GM18517 (cell line): ENCODE measurements at regions not wholly inside any gene's neighbourhood (a gene's known extent, or its start where the extent isn't known, plus 50 kb on each side); places are given as distances from the start of the nearest gene placed in this dataset.
"Not testable (repeated sequence)": the region's sequence is repeated elsewhere in the genome, so short reads cannot be mapped to it uniquely, and the experiment has no call there.

ENCODE experiments used
- ATAC-seq: cut with Tn5 transposase; IDR thresholded peaks from one replicate; pipeline ENCODE4 v1.9.1; 2021; ENCODE audit warnings: mild to moderate bottlenecking, moderate library complexity; ENCODE audit not compliant: unreplicated experiment

DNA sequence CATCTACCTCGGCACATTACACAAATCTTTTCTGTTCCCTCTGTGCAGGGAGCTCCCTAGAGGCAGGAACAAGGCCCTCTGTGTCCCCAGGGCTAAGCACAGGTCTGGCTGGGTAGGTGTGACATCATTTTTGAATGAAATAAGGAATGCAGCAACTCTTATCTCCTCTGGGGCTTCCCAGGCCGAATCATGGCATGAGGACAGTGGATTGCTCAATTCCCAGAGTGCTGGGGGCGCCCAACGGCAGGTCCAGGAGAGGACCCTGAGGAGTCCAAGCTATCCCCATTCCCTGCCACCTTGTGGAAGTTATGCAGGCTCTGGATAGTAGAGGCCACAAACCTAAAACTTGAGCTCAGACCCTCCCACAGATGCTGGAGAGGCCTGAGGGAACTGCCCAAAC, 158.0 kb upstream of the RAB6C start:
- ATAC-seq: no peak

- no peak for ATAC-seq
These were observed 156.4 kb upstream of the RAB6C start for GRCh38 chr2:129823044-129823443.

DNA sequence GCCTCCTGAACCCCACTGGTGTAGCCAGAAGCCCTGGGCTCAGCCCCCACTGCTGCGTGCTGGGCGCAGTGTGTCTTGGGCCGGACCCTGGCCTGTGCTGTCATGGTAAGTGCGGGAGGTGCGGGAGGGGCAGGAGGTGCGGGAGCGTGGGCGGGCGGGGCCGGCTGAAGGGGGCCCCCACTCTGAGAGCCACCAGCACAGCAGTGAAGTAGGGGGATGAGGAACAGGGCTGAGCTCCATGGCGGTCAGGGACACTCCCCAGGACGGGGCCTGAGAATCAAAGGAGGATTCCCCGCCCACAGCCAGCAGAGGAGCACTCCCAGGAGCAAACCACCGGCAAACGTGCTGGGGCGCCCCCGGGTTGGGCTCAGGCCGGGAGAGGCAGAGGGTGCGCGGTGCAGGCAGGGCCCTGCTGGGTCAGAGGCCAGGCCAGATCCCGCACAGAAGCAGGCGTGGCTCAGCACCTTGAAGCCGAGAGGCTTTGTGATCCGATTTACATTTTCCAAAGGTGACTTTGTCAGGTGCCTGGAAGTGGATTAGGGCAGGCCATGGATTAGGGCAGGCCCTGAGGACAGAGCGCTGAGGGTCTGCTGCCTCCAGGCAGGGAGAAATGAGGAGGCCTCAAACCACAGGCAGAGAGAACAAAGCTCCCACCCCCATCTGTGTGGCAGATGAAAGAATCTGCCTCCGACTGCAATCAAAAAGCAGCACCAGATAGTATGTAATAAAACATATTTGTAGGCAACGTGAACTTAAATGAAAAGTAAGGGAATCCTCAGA, 152.0 kb upstream of the RAB6C start:
- ATAC-seq: no peak

GRCh38 chr2:129828792-129829191, 150.7 kb upstream of the RAB6C start:
- no peak for ATAC-seq

GRCh38 chr2:129829588-129829987, 149.9 kb upstream of the RAB6C start:
- ATAC-seq: no peak

DNA sequence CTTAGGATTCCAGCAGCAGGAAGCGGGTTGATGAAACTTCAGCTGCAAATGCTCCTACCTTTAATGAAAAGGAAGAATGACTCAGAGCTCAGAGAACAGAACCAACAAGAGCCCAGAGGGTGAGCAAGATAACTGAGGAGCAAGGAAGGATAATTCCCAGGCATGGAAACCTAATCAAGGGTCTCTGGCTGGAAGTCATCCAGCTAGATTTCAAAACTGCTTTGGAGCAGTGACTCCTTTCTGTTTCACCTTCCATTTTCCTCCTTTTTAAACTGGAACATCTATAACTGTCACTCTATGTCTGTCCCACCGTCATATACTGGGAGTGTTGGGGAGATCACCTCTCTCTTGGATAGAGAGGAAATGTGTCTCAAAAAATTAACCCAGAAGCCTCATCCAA, 148.4 kb upstream of the RAB6C start:
- no peak for ATAC-seq

DNA sequence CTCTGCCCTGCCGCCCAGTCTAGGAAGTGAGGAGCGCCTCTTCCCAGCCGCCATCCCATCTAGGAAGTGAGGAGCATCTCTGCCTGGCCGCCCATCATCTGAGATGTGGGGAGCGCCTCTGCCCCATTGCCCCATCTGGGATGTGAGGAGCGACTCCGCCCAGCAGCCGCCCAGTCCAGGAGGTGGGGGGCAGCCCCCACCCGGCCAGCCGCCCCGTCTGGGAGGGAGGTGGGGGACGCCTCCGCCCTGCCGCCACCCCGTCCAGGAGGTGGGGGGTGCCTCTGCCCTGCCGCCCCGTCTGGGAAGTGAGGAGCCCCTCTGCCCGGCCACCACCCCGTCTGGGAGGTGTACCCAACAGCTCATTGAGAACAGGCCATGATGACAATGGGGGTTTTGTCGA, 146.0 kb upstream of the RAB6C start:
- ATAC-seq: not testable (repeated sequence)

DNA sequence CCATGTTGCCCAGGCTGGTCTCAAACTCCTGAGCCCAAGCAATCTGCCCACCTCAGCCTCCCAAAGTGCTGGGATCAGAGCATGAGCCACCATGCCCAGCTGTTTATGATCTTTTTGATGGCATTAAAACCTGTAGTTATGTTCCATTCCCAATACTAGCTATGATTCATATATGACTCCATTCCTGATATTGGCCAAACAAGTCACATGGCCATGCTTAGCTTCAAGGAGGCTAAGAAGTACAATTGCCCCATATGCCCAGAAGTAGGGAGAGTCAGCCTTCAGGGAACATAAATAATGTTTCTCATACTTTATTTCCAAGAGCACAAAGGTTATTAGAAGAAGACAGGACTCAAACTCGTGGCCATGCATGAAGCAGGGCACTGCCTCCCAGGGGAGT, 132.4 kb upstream of the RAB6C start:
- no peak for ATAC-seq

DNA sequence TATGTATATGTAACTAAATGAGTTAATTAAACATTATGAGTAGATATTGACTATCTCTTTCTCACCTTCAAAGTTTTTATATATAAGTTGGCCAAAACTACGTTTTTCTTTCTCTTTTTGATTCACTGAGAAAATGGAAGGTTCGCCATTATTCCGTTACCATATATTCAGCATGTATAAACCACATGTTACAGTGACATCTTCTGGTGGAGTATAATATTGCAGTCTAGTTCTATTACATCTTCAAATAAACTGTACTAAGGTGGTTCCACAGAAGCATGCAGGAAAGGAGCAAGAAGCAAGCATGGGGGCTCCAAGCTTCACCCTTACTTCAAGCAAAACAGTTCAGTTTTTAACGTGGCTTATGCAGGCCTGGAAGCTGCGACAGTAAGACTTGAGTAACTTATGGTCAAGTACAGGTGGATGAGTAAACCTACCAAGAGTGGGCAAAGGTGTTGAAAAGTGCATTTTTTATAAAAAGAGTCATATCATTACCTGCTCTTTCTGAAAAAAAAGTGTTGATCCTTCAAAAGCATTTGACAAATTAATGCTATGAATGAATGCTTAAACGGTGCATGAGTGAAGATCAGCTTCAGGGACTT, 129.8 kb upstream of the RAB6C start:
- peak; percentile 93 for ATAC-seq

- no peak for ATAC-seq
These were observed 122.3 kb upstream of the RAB6C start for GRCh38 chr2:129857200-129857599.

DNA sequence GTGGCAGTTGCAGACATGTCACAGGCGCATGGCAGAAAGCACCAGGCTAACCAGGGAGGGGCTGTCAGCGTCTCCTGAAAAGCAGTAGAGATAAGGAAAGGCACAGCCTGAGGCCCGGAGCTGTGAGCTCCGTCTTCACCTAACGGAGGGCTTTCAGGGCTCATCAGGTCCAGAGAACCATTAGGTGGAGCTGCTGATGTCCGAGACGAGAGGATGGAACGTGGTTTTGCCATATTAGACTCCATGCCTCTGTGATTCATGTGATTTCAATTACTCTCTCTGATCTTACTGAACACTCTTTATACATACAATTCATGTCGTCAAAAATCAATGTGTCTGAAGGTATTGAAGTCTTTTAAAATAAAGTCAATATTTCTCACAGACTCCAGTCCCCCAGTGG, 120.3 kb upstream of the RAB6C start:
- ATAC-seq: no peak

- ATAC-seq: no peak
These were observed 119.4 kb upstream of the RAB6C start for GRCh38 chr2:129860088-129860487.

DNA sequence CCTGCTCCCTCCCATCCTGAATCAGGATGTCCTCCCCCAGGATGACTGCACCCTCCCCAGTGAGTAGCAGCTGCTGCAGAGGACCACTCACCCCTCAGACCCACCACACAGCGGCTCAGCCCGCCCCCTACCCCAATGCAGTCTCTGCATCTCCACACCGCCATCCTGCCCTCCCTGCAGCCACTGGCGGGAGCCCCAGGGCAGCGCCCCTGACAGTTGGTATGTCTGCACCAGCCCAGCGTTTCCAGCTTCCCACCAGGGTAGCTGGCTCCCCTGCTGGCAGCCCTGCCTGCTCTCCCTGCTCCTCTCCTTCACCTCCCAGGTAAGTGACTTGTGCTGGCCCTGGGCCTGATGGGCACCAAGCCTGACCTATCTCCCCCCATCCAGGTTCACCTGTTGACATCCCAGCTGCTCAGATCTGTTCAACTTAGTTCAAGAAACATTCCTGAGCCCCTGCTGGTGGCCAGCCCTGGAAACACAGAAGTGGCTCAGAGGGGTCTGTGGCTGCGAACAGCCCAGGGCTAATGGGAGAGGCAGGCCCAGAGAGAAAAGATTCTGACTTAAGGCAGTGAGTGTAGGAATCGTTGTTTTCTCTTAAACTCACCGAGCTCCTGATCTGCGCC, 117.7 kb upstream of the RAB6C start:
- ATAC-seq: no peak

DNA sequence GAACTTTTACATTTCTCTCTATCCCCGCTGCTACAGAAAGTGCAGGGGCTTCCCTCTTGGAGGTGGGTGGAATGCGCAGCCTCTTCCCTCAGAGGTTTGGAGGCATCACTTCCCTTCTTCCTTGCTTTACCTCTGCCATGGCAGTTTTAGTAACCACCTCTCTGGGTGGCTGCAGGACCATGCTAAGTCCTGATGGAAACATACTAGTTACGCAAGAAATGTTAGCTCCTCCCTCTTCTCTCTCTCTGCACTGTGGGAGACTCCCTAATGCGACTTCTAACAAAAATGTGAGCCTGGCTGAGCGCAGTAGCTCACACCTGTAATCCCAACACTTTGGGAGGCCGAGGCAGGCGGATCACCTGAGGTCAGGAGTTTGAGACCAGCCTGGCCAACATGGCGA, 116.8 kb upstream of the RAB6C start:
- ATAC-seq: no peak

GRCh38 chr2:129863350-129863749, 116.1 kb upstream of the RAB6C start:
- no peak for ATAC-seq

GRCh38 chr2:129864719-129865118, 114.7 kb upstream of the RAB6C start:
- ATAC-seq: no peak

DNA sequence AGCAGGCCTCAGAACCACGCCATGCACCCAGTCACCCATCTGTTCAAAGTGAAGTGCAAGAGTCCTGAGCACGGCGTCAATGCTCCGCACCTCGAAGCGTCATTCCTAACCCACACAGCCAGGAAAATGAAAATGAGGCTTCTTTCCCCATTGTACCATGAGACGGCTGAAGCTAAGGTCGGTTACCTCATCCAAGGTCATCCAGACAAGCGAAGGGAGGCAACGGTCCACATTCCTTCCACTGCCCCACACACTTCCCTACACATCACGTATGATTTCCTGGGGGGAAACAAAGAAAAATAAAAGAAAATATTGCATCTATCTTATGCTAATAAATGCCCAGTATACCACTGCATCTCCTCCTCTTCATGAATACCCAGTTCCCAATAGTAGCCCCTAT, 113.5 kb upstream of the RAB6C start:
- no peak for ATAC-seq

DNA sequence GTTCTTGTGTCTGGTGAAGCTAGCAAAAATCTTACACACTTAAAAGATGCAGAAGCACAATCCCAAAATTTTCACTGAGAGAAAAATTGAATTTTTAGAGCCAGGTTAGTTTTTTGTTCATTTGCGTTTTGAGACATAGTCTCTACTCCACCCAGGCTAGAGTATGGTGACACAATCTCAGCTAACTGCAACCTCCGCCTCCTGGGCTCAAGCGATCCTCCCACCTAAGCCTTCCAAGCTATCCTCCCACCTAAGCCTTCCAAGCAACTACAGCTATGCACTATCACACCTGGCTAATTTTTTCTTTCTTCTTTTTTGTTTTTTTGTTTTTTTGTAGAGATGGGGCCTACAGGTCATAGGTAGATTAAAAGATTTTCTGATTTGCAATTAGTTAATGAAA, 113.1 kb upstream of the RAB6C start:
- no peak for ATAC-seq

- ATAC-seq: no peak
These were observed 111.3 kb upstream of the RAB6C start for GRCh38 chr2:129868151-129868550.

DNA sequence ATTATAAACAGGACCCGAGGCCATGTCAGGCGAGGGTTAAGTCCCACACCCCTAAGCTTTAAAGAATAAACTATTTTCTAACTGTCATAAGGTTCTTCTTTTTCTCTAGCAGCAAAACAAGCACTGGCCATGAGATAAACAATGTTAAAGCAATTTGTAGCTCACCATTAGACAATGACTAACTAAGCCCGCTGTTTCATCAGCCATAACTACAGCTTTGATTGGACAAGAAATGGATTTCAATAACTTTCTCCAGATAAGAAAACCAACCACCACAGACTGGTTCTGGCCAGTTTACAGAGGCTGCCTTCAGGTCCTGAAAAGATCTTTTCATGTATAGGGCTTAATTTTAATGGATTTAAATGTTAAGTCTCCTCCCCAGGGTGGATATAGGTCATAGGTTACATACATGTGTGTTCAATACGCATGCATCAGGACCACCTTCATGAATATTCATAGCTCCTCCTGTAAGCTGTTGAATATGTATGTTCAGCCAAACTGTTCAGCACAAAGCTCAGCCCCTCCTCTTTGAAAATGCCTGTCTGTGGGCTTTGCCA, 108.7 kb upstream of the RAB6C start:
- ATAC-seq: no peak

DNA sequence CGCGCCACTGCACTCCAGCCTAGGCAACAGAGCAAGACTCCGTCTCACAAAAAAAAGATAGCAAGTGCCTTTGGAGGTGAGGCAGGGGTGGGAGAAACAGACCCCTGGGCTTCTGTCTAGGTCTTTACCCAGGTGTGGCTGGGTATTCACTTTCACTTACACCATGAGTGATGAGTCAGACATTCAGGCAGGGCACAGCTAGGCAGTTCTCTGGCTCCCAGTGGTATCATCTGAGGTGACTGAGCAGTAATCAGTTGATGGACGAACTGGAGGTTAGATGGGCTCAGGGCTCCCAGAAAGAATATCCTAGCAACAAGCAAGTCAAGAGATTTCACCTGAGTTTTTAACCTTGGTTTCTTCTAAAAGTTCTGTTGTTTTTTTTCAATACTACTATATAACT, 107.0 kb upstream of the RAB6C start:
- no peak for ATAC-seq

- ATAC-seq: no peak
These were observed 102.9 kb upstream of the RAB6C start for GRCh38 chr2:129876541-129876940.
